PFSK-1 (cell line): ENCODE measurements at regions not wholly inside any gene's neighbourhood (a gene's known extent, or its start where the extent isn't known, plus 50 kb on each side); places are given as distances from the start of the nearest gene placed in this dataset.

Source experiments
- POLR2AphosphoS5 ChIP-seq: IDR thresholded peaks from 2 replicates; pipeline ENCODE4 v1.6.1; 2012; ENCODE audit warnings: low read depth, mild to moderate bottlenecking, control low read depth, low read length, moderate library complexity
- SIN3A ChIP-seq: IDR thresholded peaks from 2 replicates; pipeline ENCODE4 v1.6.1; 2012; ENCODE audit warnings: mild to moderate bottlenecking, low read length, moderate library complexity, borderline replicate concordance; ENCODE audit not compliant: insufficient read depth
- TAF1 ChIP-seq: IDR thresholded peaks from 2 replicates; pipeline ENCODE4 v1.6.1; 2012; ENCODE audit warnings: low read length, control low read depth, borderline replicate concordance; ENCODE audit not compliant: insufficient read depth
- TF ChIP-seq, protein P1 (sequence below), 2 experiments: IDR thresholded peaks; 2 replicates each; pipeline versions ENCODE4 v1.6.1 to v1.8.0; 2011 to 2012; ENCODE audit warnings: low read depth in 2 of 2, low read length in 2 of 2, control low read depth in 1 of 2, inconsistent platforms in 1 of 2, mild to moderate bottlenecking in 1 of 2, moderate library complexity in 1 of 2; ENCODE audit not compliant: insufficient read depth in 1 of 2

DNA sequence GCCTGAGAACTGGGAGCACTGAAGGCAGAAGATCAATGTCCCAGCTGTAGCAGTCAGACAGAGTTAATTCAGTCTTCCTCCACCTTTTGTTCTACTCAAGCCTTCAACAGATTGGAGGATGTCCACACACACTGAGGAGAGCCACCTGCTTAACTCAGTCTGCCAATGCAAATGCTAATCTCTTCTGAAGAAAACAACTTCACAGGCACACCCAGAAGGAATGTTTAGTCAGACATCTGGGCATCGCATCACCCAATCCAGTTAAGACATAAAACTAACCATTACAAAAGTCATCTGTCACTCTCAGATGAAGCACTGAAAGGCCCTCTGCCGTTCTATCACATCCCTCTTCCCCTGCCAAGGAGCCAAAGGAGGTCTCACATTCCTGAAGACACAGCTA is 173.7 kb downstream of the CENPC start:
- no peak for TF ChIP-seq POLR2AphosphoS5
- TF ChIP-seq TAF1, result no peak
- no peak for TF ChIP-seq SIN3A
- TF ChIP-seq, protein P1, sequence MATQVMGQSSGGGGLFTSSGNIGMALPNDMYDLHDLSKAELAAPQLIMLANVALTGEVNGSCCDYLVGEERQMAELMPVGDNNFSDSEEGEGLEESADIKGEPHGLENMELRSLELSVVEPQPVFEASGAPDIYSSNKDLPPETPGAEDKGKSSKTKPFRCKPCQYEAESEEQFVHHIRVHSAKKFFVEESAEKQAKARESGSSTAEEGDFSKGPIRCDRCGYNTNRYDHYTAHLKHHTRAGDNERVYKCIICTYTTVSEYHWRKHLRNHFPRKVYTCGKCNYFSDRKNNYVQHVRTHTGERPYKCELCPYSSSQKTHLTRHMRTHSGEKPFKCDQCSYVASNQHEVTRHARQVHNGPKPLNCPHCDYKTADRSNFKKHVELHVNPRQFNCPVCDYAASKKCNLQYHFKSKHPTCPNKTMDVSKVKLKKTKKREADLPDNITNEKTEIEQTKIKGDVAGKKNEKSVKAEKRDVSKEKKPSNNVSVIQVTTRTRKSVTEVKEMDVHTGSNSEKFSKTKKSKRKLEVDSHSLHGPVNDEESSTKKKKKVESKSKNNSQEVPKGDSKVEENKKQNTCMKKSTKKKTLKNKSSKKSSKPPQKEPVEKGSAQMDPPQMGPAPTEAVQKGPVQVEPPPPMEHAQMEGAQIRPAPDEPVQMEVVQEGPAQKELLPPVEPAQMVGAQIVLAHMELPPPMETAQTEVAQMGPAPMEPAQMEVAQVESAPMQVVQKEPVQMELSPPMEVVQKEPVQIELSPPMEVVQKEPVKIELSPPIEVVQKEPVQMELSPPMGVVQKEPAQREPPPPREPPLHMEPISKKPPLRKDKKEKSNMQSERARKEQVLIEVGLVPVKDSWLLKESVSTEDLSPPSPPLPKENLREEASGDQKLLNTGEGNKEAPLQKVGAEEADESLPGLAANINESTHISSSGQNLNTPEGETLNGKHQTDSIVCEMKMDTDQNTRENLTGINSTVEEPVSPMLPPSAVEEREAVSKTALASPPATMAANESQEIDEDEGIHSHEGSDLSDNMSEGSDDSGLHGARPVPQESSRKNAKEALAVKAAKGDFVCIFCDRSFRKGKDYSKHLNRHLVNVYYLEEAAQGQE (IDR thresholded peaks at IDR 0.05; ENCODE audit: insufficient read depth in 1 of 2, low read depth in 2 of 2, low read length in 2 of 2), result no peak
